GM04504 (cell line): ENCODE measurements at regions not wholly inside any gene's neighbourhood (a gene's known extent, or its start where the extent isn't known, plus 50 kb on each side); places are given as distances from the start of the nearest gene placed in this dataset.

Experiments used
- DNase-seq: peaks from one replicate; pipeline ENCODE4 v3.0.0-alpha.2; 2012; ENCODE audit warnings: low read depth

- DNase-seq, result no peak
Measured at GRCh38 chr1:219993554-219994433, 52.5 kb downstream of the EPRS1 start.

- no peak for DNase-seq
Measured at GRCh38 chr1:219991919-219992318, 54.4 kb downstream of the EPRS1 start.

- no peak for DNase-seq
Measured at GRCh38 chr1:219991511-219991810, 54.8 kb downstream of the EPRS1 start.

GRCh38 chr1:219990782-219991510 lies 55.4 kb downstream of the EPRS1 start:
- DNase-seq, result peak; percentile 10

GRCh38 chr1:219989766-219990165 lies 56.5 kb downstream of the EPRS1 start:
- no peak for DNase-seq

GRCh38 chr1:219988818-219989217 lies 57.5 kb downstream of the EPRS1 start:
- DNase-seq, result no peak

- DNase-seq, result no peak
Measured at GRCh38 chr1:219988387-219988786, 57.9 kb downstream of the EPRS1 start.

GRCh38 chr1:219987325-219987724 lies 59.0 kb upstream of the SLC30A10 start:
- DNase-seq, result no peak

GRCh38 chr1:219985169-219985568 lies 56.8 kb upstream of the SLC30A10 start:
- no peak for DNase-seq
